IMR-90 (cell line): ENCODE measurements at regions not wholly inside any gene's neighbourhood (a gene's known extent, or its start where the extent isn't known, plus 50 kb on each side); places are given as distances from the start of the nearest gene placed in this dataset.
A peak's percentile ranks its signal among the peaks of the same experiment; 100 is the strongest.

Source experiments
- ATAC-seq: fragments of 200-7000 bp; cut with Tn5 transposase; 2 replicates; pipeline ENCODE4 v1.9.1; 2020; ENCODE audit warnings: low read depth, mild to moderate bottlenecking, moderate library complexity
- BruUV-seq: library from RNA; stranded (reverse); fragments of 400-500 nt; replicated peaks from 2 replicates; lab custom pipeline; 2021; lab: Mats Ljungman, UMichigan
- CTCF ChIA-PET: fragments of 300-600 bp; formaldehyde crosslinking; extraction: SDS; loops from one replicate; lab custom pipeline; 2021; ENCODE audit warnings: antibody characterized with exemption; lab: Yijun Ruan, JAX
- POLR2A ChIA-PET: fragments of 300-600 bp; sonication (Branson Sonifier 250); formaldehyde crosslinking; loops from one replicate; lab custom pipeline; 2022; ENCODE audit warnings: antibody characterized with exemption; ENCODE audit not compliant: unreplicated experiment; lab: Charles Lee
- DNase-seq: peaks from one replicate; pipeline ENCODE4 v3.0.0; 2013
- H2AFZ ChIP-seq: replicated peaks from 2 replicates; pipeline ENCODE3; 2013; ENCODE audit warnings: low read length, mild to moderate bottlenecking; ENCODE audit not compliant: poor library complexity
- H2AK5ac ChIP-seq: 2 replicates; pipeline ENCODE4 v1.6.1; 2013; ENCODE audit warnings: low read depth, low read length, inconsistent platforms
- H2AK9ac ChIP-seq: replicated peaks from 2 replicates; pipeline ENCODE3; 2013; ENCODE audit warnings: mild to moderate bottlenecking, low read depth, low read length, moderate library complexity; ENCODE audit not compliant: poor library complexity
- H2BK120ac ChIP-seq: 2 replicates; pipeline ENCODE4 v1.6.1; 2013; ENCODE audit warnings: low read depth, low read length, inconsistent platforms
- H2BK15ac ChIP-seq: 3 replicates; pipeline ENCODE4 v1.6.1; 2013; ENCODE audit warnings: low read depth, low read length, inconsistent platforms
- H2BK20ac ChIP-seq: 2 replicates; pipeline ENCODE4 v1.6.1; 2013; ENCODE audit warnings: low read depth, mild to moderate bottlenecking, inconsistent platforms, low read length, moderate library complexity
- H2BK5ac ChIP-seq: 2 replicates; pipeline ENCODE4 v1.6.1; 2013; ENCODE audit warnings: mild to moderate bottlenecking, low read depth, low read length, inconsistent platforms; ENCODE audit not compliant: poor library complexity, severe bottlenecking
- H3K14ac ChIP-seq: replicated peaks from 2 replicates; pipeline ENCODE4 v1.6.1; 2013; ENCODE audit warnings: low read depth, low read length, inconsistent platforms
- H3K18ac ChIP-seq: 2 replicates; pipeline ENCODE4 v1.6.1; 2013; ENCODE audit warnings: low read depth, low read length, control low read depth
- H3K23ac ChIP-seq: 2 replicates; pipeline ENCODE4 v1.6.1; 2013; ENCODE audit warnings: low read depth, low read length, inconsistent platforms
- H3K27ac ChIP-seq: 2 replicates; pipeline ENCODE4 v1.5.1; 2013; ENCODE audit warnings: mild to moderate bottlenecking, control low read depth, low read length; ENCODE audit not compliant: insufficient read depth
- H3K27me3 ChIP-seq: 2 replicates; pipeline ENCODE4 v1.6.1; 2013; ENCODE audit warnings: low read length; ENCODE audit not compliant: control insufficient read depth, insufficient read depth
- H3K36me3 ChIP-seq: 2 replicates; pipeline ENCODE4 v1.6.1; 2013; ENCODE audit warnings: low read length, mixed read lengths; ENCODE audit not compliant: control insufficient read depth, insufficient read depth
- H3K4ac ChIP-seq: 2 replicates; pipeline ENCODE4 v1.6.1; 2013; ENCODE audit warnings: low read depth, low read length, inconsistent platforms
- H3K4me1 ChIP-seq: 2 replicates; pipeline ENCODE4 v1.6.1; 2013; ENCODE audit warnings: low read length, mixed read lengths; ENCODE audit not compliant: control insufficient read depth, insufficient read depth
- H3K4me2 ChIP-seq: 2 replicates; pipeline ENCODE4 v1.6.1; 2013; ENCODE audit warnings: low read depth, mild to moderate bottlenecking, control low read depth, low read length, moderate library complexity
- H3K4me3 ChIP-seq: 2 replicates; pipeline ENCODE4 v1.5.1; 2013; ENCODE audit warnings: low read depth, mild to moderate bottlenecking, control low read depth, low read length, moderate library complexity; ENCODE audit not compliant: insufficient read depth
- H3K56ac ChIP-seq: 2 replicates; pipeline ENCODE4 v1.6.1; 2013; ENCODE audit warnings: low read length, inconsistent platforms; ENCODE audit not compliant: insufficient read depth; ENCODE audit errors: extremely low read depth
- H3K79me1 ChIP-seq, 2 experiments: 2 replicates each; pipeline ENCODE4 v1.6.1; 2013; ENCODE audit warnings: low read length in 2 of 2, inconsistent platforms in 1 of 2, low read depth in 1 of 2
- H3K9ac ChIP-seq: 2 replicates; pipeline ENCODE4 v1.6.1; 2013; ENCODE audit warnings: low read depth, low read length, control low read depth
- H3K9me1 ChIP-seq: 2 replicates; pipeline ENCODE4 v1.6.1; 2013; ENCODE audit warnings: low read length, inconsistent platforms; ENCODE audit not compliant: insufficient read depth
- H3K9me3 ChIP-seq: 2 replicates; pipeline ENCODE4 v1.6.1; 2013; ENCODE audit warnings: low read length; ENCODE audit not compliant: control insufficient read depth, insufficient read depth
- H4K20me1 ChIP-seq: 2 replicates; pipeline ENCODE4 v1.6.1; 2013; ENCODE audit warnings: low read length, inconsistent platforms; ENCODE audit not compliant: insufficient read depth
- H4K5ac ChIP-seq: 2 replicates; pipeline ENCODE4 v1.6.1; 2013; ENCODE audit warnings: mild to moderate bottlenecking, low read depth, low read length, control low read depth
- H4K8ac ChIP-seq, 2 experiments: 2 replicates each; pipeline ENCODE4 v1.6.1; 2013; ENCODE audit warnings: low read depth in 2 of 2, low read length in 2 of 2, control low read depth in 1 of 2, inconsistent platforms in 1 of 2
- H4K91ac ChIP-seq: 2 replicates; pipeline ENCODE4 v1.6.1; 2013; ENCODE audit warnings: low read depth, low read length, inconsistent platforms; ENCODE audit not compliant: insufficient read depth
- POLR2A ChIP-seq: IDR thresholded peaks from 2 replicates; pipeline ENCODE4 v1.6.1; 2012; ENCODE audit warnings: mild to moderate bottlenecking, low read depth, low read length
- RAD21 ChIP-seq: IDR thresholded peaks from 2 replicates; pipeline ENCODE4 v1.6.1; 2012; ENCODE audit warnings: low read length, improper control_type of control experiment
- SMC3 ChIP-seq: fragments of 150-350 bp; IDR thresholded peaks from 2 replicates; pipeline ENCODE4 v1.6.1; 2016; ENCODE audit warnings: low read depth, mild to moderate bottlenecking, antibody characterized with exemption, low read length, moderate library complexity
- WGBS, 2 experiments: methylation state at CpG; one replicate each; pipeline versions ENCODE4 v1.1.5 to v1.1.7; 2013; ENCODE audit warnings: missing lambda C conversion rate in 2 of 2; ENCODE audit not compliant: insufficient read length in 1 of 2; ENCODE audit errors: extremely low coverage in 2 of 2; 5-methylcytosine and 5-hydroxymethylcytosine counted together
- dilution Hi-C: fragments of 300-500 bp; cut with HindIII; formaldehyde crosslinking; loops from one replicate; pipeline ENCODE4 v1.14.3; 2018; ENCODE audit warnings: low sequenced_read_pairs; ENCODE audit not compliant: unreplicated experiment
- in situ Hi-C: fragments of 300-500 bp; cut with MboI; formaldehyde crosslinking; loops from 3 replicates; pipeline ENCODE4 v1.14.3; 2019; ENCODE audit warnings: low sequenced_read_pairs, inconsistent platforms, mixed read lengths
- intact Hi-C: fragments of 100-400 bp; cut with micrococcal nuclease; formaldehyde crosslinking; loops from 2 replicates; pipeline ENCODE4 v1.10.0; 2022
- TF ChIP-seq, protein P1 (sequence below): conservative IDR thresholded peaks from 2 replicates; pipeline ENCODE4 v1.5.1; 2012; ENCODE audit warnings: mild to moderate bottlenecking, low read depth, low read length, improper control_type of control experiment

- Histone ChIP-seq H3K18ac (no peak overlapping the region), H3K79me1 (no peaks in the 10 kb centered on the region), H3K36me3 (no peaks in the 10 kb centered on the region), H2BK20ac (no peak overlapping the region), H3K14ac (no peak overlapping the region), H3K4ac (no peak overlapping the region), H2BK120ac (no peak overlapping the region), H2BK15ac (no peak overlapping the region), H3K27ac (no peak overlapping the region), H3K4me1 (peaks cover 2% of the 10 kb centered on the region; the same call in 1 of the 2 replicates), H4K5ac (no peak overlapping the region), H3K27me3 (no peaks in the 10 kb centered on the region), H3K9ac (no peak overlapping the region), H4K91ac (no peak overlapping the region), H4K8ac (no peak overlapping the region), H3K4me2 (peak overlapping the region; percentile 65; the same call in 1 of the 2 replicates), H3K23ac (no peak overlapping the region), H3K4me3 (no peak overlapping the region), H2AK9ac (no peak overlapping the region), H3K56ac (no peak overlapping the region), H4K20me1 (no peaks in the 10 kb centered on the region), H2AK5ac (no peak overlapping the region), H3K9me3 (no peaks in the 10 kb centered on the region), H3K9me1 (no peaks in the 10 kb centered on the region), H2AFZ (peak overlapping the region; percentile 89), H2BK5ac (no peak overlapping the region)
- TF ChIP-seq, protein P1, sequence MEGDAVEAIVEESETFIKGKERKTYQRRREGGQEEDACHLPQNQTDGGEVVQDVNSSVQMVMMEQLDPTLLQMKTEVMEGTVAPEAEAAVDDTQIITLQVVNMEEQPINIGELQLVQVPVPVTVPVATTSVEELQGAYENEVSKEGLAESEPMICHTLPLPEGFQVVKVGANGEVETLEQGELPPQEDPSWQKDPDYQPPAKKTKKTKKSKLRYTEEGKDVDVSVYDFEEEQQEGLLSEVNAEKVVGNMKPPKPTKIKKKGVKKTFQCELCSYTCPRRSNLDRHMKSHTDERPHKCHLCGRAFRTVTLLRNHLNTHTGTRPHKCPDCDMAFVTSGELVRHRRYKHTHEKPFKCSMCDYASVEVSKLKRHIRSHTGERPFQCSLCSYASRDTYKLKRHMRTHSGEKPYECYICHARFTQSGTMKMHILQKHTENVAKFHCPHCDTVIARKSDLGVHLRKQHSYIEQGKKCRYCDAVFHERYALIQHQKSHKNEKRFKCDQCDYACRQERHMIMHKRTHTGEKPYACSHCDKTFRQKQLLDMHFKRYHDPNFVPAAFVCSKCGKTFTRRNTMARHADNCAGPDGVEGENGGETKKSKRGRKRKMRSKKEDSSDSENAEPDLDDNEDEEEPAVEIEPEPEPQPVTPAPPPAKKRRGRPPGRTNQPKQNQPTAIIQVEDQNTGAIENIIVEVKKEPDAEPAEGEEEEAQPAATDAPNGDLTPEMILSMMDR: peak; percentile 59
- no peak for TF ChIP-seq POLR2A
- peak; percentile 48 for TF ChIP-seq SMC3
- TF ChIP-seq RAD21: peak; percentile 42
- in situ Hi-C loops (no loop called here), dilution Hi-C loops (no loop called here), intact Hi-C loops (loop anchor here (1.0 kb wide), 1 partner anchor 275 kb away; no protein-coding TSS in a partner anchor)
- CTCF ChIA-PET: interaction anchor here (0.9 kb wide), 1 partner anchor 275 kb away, joined by 8 read pairs; no protein-coding TSS in a partner anchor
- 6% methylated on average over 28 of the region's 58 CpGs; no CpG with 5 or more reads in 1 of the 2 experiments for WGBS, 2 experiments
- ATAC-seq (peak; percentile 99), DNase-seq (peak; percentile 3)
- POLR2A ChIA-PET: no interaction called here
- BruUV-seq: no TSS peak
Observed at GRCh38 chr5:2038321-2039179, 155.8 kb upstream of the IRX4 start.
